ENCODE measurements at regions not wholly inside any gene's neighbourhood (a gene's known extent, or its start where the extent isn't known, plus 50 kb on each side); places are given as distances from the start of the nearest gene placed in this dataset. TPM values are rescaled to one million over a fixed set of nuclear protein-coding genes. Genes with fewer than 3 reads are reported as not detected.

- Histone ChIP-seq H3K4me1 (ENCODE audit: insufficient read depth) (no peaks in the 10 kb centered on the region), H3K36me3 (ENCODE audit: insufficient read depth) (no peaks in the 10 kb centered on the region), H3K4me3 (ENCODE audit: low read depth, low read length) (no peak overlapping the region), H3K27ac (ENCODE audit: low read depth) (no peak overlapping the region)
- no peak for DNase-seq (ENCODE audit: extremely low spot score)
Observed at GRCh38 chrX:88378406-88378805, 368.6 kb upstream of the CPXCR1 start.

- Histone ChIP-seq H3K4me1 (ENCODE audit: insufficient read depth) (no peaks in the 10 kb centered on the region), H3K27ac (ENCODE audit: low read depth) (no peak overlapping the region), H3K4me3 (ENCODE audit: low read depth, low read length) (no peak overlapping the region), H3K36me3 (ENCODE audit: insufficient read depth) (no peaks in the 10 kb centered on the region)
- 94% methylated on average over 2 of the region's 2 CpGs for WGBS
- no peak for DNase-seq (ENCODE audit: extremely low spot score)
Observed at GRCh38 chrX:88397551-88397950, 349.5 kb upstream of the CPXCR1 start.

DNA sequence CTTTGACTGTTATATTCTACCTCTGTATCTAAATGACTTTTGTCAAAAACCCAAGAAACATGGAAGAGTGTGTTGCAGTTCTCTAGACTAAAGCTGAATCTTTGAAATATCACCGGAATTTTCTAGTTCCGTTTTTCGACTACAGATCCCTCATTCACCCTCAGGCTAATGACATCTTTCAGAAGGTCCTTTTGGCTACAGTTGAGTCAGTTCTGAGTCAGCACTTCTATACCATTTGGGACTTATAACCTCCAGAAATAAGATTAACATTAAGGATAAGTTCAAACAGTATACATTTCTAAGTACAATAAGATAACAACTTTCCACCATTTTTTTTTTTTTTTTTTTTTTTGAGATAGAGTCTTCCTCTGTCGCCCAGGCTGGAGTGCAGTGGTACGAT lies 331.0 kb upstream of the CPXCR1 start:
- H3K4me1 ChIP-seq (ENCODE audit: insufficient read depth) = no peaks in the 10 kb centered on the region
- H3K27ac ChIP-seq (ENCODE audit: low read depth) = no peak overlapping the region
- no peak for DNase-seq (ENCODE audit: extremely low spot score)
- no peaks in the 10 kb centered on the region for H3K36me3 ChIP-seq (ENCODE audit: insufficient read depth)
- WGBS = 84% methylated on average over 5 of the region's 5 CpGs
- H3K4me3 ChIP-seq (ENCODE audit: low read depth, low read length) = no peak overlapping the region

GRCh38 chrX:88416965-88417364 lies 330.1 kb upstream of the CPXCR1 start:
- no peak for DNase-seq (ENCODE audit: extremely low spot score)
- H3K4me3 ChIP-seq (ENCODE audit: low read depth, low read length) = no peak overlapping the region
- H3K4me1 ChIP-seq (ENCODE audit: insufficient read depth) = no peaks in the 10 kb centered on the region
- H3K36me3 ChIP-seq (ENCODE audit: insufficient read depth) = no peaks in the 10 kb centered on the region
- H3K27ac ChIP-seq (ENCODE audit: low read depth) = no peak overlapping the region
- 76% methylated on average over 4 of the region's 4 CpGs for WGBS

GRCh38 chrX:88424071-88424470 lies 323.0 kb upstream of the CPXCR1 start:
- Histone ChIP-seq H3K4me3 (ENCODE audit: low read depth, low read length) (no peak overlapping the region), H3K27ac (ENCODE audit: low read depth) (no peak overlapping the region), H3K36me3 (ENCODE audit: insufficient read depth) (no peaks in the 10 kb centered on the region), H3K4me1 (ENCODE audit: insufficient read depth) (no peaks in the 10 kb centered on the region)
- DNase-seq (ENCODE audit: extremely low spot score) = no peak

DNA sequence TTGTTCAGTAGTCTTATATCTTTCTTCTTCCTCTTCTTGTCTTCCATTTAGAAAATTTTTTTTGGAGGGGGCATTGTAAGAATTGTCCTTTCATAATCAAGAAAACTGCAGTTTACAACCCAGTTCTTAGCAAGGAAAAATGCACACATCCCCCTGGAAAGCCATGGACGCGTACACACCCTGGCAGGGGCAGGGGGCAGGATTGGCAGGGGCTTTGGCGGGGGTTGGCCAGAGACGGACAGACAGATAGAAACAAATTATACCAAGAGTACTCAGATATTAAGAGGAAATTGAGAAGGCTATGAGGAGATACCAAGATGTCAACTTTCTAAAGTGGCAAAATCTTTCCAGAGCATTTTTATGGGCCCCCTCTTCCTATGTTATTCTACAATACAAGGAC lies 322.5 kb upstream of the CPXCR1 start:
- Histone ChIP-seq H3K36me3 (ENCODE audit: insufficient read depth) (no peaks in the 10 kb centered on the region), H3K27ac (ENCODE audit: low read depth) (no peak overlapping the region), H3K4me1 (ENCODE audit: insufficient read depth) (no peaks in the 10 kb centered on the region), H3K4me3 (ENCODE audit: low read depth, low read length) (no peak overlapping the region)
- 90% methylated on average over 4 of the region's 4 CpGs for WGBS
- DNase-seq (ENCODE audit: extremely low spot score) = no peak

DNA sequence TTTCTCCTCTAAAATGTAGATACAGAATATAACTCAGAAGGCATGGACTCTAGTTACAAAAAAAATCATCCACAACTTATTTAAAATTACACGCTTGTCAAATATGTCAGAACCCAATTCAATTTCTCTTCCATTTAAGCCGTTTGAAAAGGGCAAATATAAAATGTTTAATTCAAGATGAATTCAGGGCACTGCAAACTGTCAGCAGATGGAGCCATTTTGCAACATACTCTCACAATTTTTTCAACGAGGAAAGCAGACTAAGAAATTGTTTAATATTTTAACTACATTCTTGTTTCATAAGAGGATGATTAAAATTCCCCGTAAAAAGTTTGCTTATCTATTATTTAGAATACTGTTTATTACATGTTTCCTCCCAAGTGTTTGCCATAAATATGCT lies 321.3 kb upstream of the CPXCR1 start:
- no peak for DNase-seq (ENCODE audit: extremely low spot score)
- H3K4me3 ChIP-seq (ENCODE audit: low read depth, low read length) = no peak overlapping the region
- H3K36me3 ChIP-seq (ENCODE audit: insufficient read depth) = no peaks in the 10 kb centered on the region
- no peak overlapping the region for H3K27ac ChIP-seq (ENCODE audit: low read depth)
- 22% methylated on average over 4 of the region's 4 CpGs for WGBS
- H3K4me1 ChIP-seq (ENCODE audit: insufficient read depth) = no peaks in the 10 kb centered on the region

DNA sequence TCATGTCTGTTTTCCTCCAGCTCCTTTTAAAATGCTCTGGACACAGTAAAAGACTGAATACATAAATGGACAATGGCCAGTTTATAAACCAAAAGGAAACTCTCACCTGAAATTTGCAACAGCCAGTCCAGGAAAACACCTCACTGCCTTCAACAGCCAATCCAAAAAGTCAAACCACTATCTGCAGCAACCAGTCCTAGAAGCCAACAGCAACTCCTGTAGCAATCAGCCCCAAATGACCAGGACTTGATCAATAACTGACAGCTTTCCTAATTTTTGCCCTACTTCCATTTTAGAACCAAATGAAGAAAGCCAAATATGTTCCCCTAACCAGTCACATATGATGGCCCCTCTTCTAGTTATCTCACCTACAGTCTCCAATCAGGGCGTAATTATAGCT lies 309.5 kb upstream of the CPXCR1 start:
- Histone ChIP-seq H3K36me3 (ENCODE audit: insufficient read depth) (no peaks in the 10 kb centered on the region), H3K27ac (ENCODE audit: low read depth) (no peak overlapping the region), H3K4me1 (ENCODE audit: insufficient read depth) (no peaks in the 10 kb centered on the region), H3K4me3 (ENCODE audit: low read depth, low read length) (no peak overlapping the region)
- DNase-seq (ENCODE audit: extremely low spot score) = no peak
- WGBS = 78% methylated on average over 1 of the region's 1 CpG

GRCh38 chrX:88438209-88438608 lies 308.8 kb upstream of the CPXCR1 start:
- no peak overlapping the region for H3K4me3 ChIP-seq (ENCODE audit: low read depth, low read length)
- 94% methylated on average over 1 of the region's 1 CpG for WGBS
- no peaks in the 10 kb centered on the region for H3K36me3 ChIP-seq (ENCODE audit: insufficient read depth)
- DNase-seq (ENCODE audit: extremely low spot score) = no peak
- H3K4me1 ChIP-seq (ENCODE audit: insufficient read depth) = no peaks in the 10 kb centered on the region
- H3K27ac ChIP-seq (ENCODE audit: low read depth) = no peak overlapping the region

- no peaks in the 10 kb centered on the region for H3K36me3 ChIP-seq (ENCODE audit: insufficient read depth)
- no peaks in the 10 kb centered on the region for H3K4me1 ChIP-seq (ENCODE audit: insufficient read depth)
- DNase-seq (ENCODE audit: extremely low spot score) = no peak
- no peak overlapping the region for H3K4me3 ChIP-seq (ENCODE audit: low read depth, low read length)
- no peak overlapping the region for H3K27ac ChIP-seq (ENCODE audit: low read depth)
Observed at GRCh38 chrX:88439935-88440334, 307.1 kb upstream of the CPXCR1 start.

Small RNA genes in the stretch of these regions (small RNA-seq; reads per million reads assigned to genes)
- gene AL929325.1 = not detected
- not detected for gene RF01225
